ENCODE measurements at regions not wholly inside any gene's neighbourhood (a gene's known extent, or its start where the extent isn't known, plus 50 kb on each side); places are given as distances from the start of the nearest gene placed in this dataset.

GRCh38 chr14:40629144-40629543, 977.5 kb upstream of the LRFN5 start:
- TF ChIP-seq CTCF (IDR thresholded peaks at IDR 0.05) (no peak), ZFX (IDR thresholded peaks at IDR 0.05; ENCODE audit: borderline replicate concordance) (no peak)

All from 22Rv1 (cell line).